GM23338 (cell line): ENCODE measurements at regions not wholly inside any gene's neighbourhood (a gene's known extent, or its start where the extent isn't known, plus 50 kb on each side); places are given as distances from the start of the nearest gene placed in this dataset.
"Not testable (repeated sequence)": the region's sequence is repeated elsewhere in the genome, so short reads cannot be mapped to it uniquely, and the experiment has no call there.

Experiments
- ATAC-seq: fragments of 200-7000 bp; cut with Tn5 transposase; 3 replicates; pipeline ENCODE4 v1.9.1; 2020
- DNase-seq: peaks from one replicate; pipeline ENCODE4 v3.0.0-alpha.2; 2015; ENCODE audit warnings: low spot score
- H2AFZ ChIP-seq: fragments of 200-600 bp; sonication (generic); 2 replicates; pipeline ENCODE4 v1.8.0; 2016; ENCODE audit warnings: antibody characterized with exemption, mild to moderate bottlenecking, moderate library complexity
- H3F3A ChIP-seq: fragments of 200-600 bp; sonication (generic); replicated peaks from 2 replicates; pipeline ENCODE4 v1.8.0; 2017; ENCODE audit warnings: antibody characterized with exemption, mixed run types, low read depth
- H3K27ac ChIP-seq: fragments of 200-600 bp; sonication (generic); 2 replicates; pipeline ENCODE4 v1.6.1; 2016; ENCODE audit warnings: low read depth
- H3K27me3 ChIP-seq: fragments of 200-600 bp; sonication (generic); 2 replicates; pipeline ENCODE4 v1.8.0; 2016; ENCODE audit warnings: mild to moderate bottlenecking, mixed run types, moderate library complexity; ENCODE audit not compliant: insufficient read depth
- H3K36me3 ChIP-seq: fragments of 200-600 bp; sonication (generic); 2 replicates; pipeline ENCODE4 v1.8.0; 2016; ENCODE audit warnings: mild to moderate bottlenecking; ENCODE audit not compliant: insufficient read depth
- H3K4me1 ChIP-seq: fragments of 200-600 bp; sonication (generic); 2 replicates; pipeline ENCODE4 v1.8.0; 2016; ENCODE audit warnings: mild to moderate bottlenecking, moderate library complexity; ENCODE audit not compliant: insufficient read depth
- H3K4me2 ChIP-seq: fragments of 200-600 bp; sonication (generic); 2 replicates; pipeline ENCODE4 v1.7.1; 2017; ENCODE audit warnings: mixed run types
- H3K4me3 ChIP-seq: fragments of 200-600 bp; sonication (generic); 2 replicates; pipeline ENCODE4 v1.6.1; 2016; ENCODE audit warnings: mixed run types
- H3K79me2 ChIP-seq: fragments of 200-600 bp; sonication (generic); replicated peaks from 2 replicates; pipeline ENCODE4 v1.8.0; 2017; ENCODE audit warnings: mild to moderate bottlenecking; ENCODE audit not compliant: insufficient read depth
- H3K9me2 ChIP-seq: fragments of 200-600 bp; sonication (generic); 2 replicates; pipeline ENCODE4 v1.8.0; 2017; ENCODE audit not compliant: insufficient read depth
- H4K20me1 ChIP-seq: fragments of 200-600 bp; sonication (generic); replicated peaks from 2 replicates; pipeline ENCODE4 v1.8.0; 2017; ENCODE audit warnings: mild to moderate bottlenecking; ENCODE audit not compliant: insufficient read depth
- H3K27ac Mint-ChIP-seq: 2 replicates; pipeline ENCODE4 v1.8.0; 2020; ENCODE audit warnings: inconsistent platforms, mild to moderate bottlenecking, moderate library complexity, mixed read lengths
- H3K27me3 Mint-ChIP-seq: 3 replicates; pipeline ENCODE4 v1.8.0; 2022; ENCODE audit warnings: low read depth, mild to moderate bottlenecking, moderate library complexity, mixed read lengths, inconsistent platforms; ENCODE audit not compliant: insufficient read depth, poor library complexity
- H3K36me3 Mint-ChIP-seq: 3 replicates; pipeline ENCODE4 v1.8.0; 2021; ENCODE audit warnings: low read depth, mild to moderate bottlenecking, inconsistent platforms, moderate library complexity, mixed read lengths
- H3K4me1 Mint-ChIP-seq: 3 replicates; pipeline ENCODE4 v1.8.0; 2020; ENCODE audit warnings: mild to moderate bottlenecking, inconsistent platforms, mixed read lengths
- H3K4me3 Mint-ChIP-seq: 3 replicates; pipeline ENCODE4 v1.8.0; 2021; ENCODE audit warnings: moderate library complexity, mild to moderate bottlenecking, inconsistent platforms, mixed read lengths
- H3K9me3 Mint-ChIP-seq: 3 replicates; pipeline ENCODE4 v1.8.0; 2020; ENCODE audit warnings: moderate library complexity, mild to moderate bottlenecking, inconsistent platforms, mixed read lengths
- CREB1 ChIP-seq: fragments of 250-450 bp; sonication (Bioruptor Pico); IDR thresholded peaks from 2 replicates; pipeline ENCODE4 v1.5.0; 2020; ENCODE audit warnings: low read depth, mild to moderate bottlenecking, moderate library complexity
- EZH2 ChIP-seq: fragments of 200-600 bp; sonication (generic); IDR thresholded peaks from one replicate; pipeline ENCODE4 v1.8.0; 2017; ENCODE audit warnings: antibody characterized with exemption, mild to moderate bottlenecking, low read depth; ENCODE audit not compliant: unreplicated experiment
- EZH2phosphoT487 ChIP-seq: fragments of 200-600 bp; sonication (generic); IDR thresholded peaks from one replicate; pipeline ENCODE4 v1.8.1; 2018; ENCODE audit warnings: antibody characterized with exemption; ENCODE audit not compliant: unreplicated experiment
- NANOG ChIP-seq: IDR thresholded peaks from 2 replicates; pipeline ENCODE4 v1.6.1; 2016; ENCODE audit warnings: antibody characterized with exemption, borderline replicate concordance
- REST ChIP-seq: IDR thresholded peaks from one replicate; pipeline ENCODE4 v1.6.1; 2018; ENCODE audit warnings: antibody characterized with exemption; ENCODE audit not compliant: unreplicated experiment
- ZNF114 ChIP-seq: fragments of 250-450 bp; sonication (Bioruptor Pico); IDR thresholded peaks from 2 replicates; pipeline ENCODE4 v1.5.0; 2020; ENCODE audit warnings: mild to moderate bottlenecking, moderate library complexity
- ZNF331 ChIP-seq: fragments of 250-450 bp; sonication (Bioruptor Pico); IDR thresholded peaks from 2 replicates; pipeline ENCODE4 v1.5.0; 2020; ENCODE audit warnings: low read depth, mild to moderate bottlenecking, moderate library complexity
- TF ChIP-seq, protein P1 (sequence below), 2 experiments: fragments of 200-600 bp in 1 of 2; sonication (generic) in 1 of 2; conservative IDR thresholded peaks; 2 replicates each; pipeline versions ENCODE4 v1.5.1 to v1.6.1; 2016 to 2017; ENCODE audit warnings: antibody characterized with exemption in 2 of 2, low read depth in 2 of 2, mild to moderate bottlenecking in 2 of 2, moderate library complexity in 1 of 2

DNA sequence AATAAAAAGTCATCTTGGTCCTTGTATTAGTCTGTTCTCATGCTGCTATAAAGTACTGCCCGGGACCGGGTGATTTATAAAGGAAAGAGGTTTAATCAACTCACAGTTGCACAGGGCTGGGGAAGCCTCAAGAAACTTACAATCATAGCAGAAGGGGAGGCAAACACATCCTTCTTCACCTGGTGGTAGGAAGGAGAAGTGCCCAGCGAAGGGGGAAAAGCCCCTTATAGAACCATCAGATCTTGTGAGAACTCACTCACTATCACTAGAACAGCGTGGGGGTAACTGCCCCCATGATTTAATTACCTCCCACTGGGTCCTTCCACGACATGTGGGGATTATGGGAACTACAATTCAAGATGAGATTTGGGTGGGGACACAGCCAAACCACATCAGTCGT, 215.0 kb downstream of the CDRT15L2 start:
- not testable (repeated sequence) for H3K27me3 Mint-ChIP-seq, H3K9me2 ChIP-seq, H3K4me1 ChIP-seq, H3F3A ChIP-seq, H2AFZ ChIP-seq, H3K27ac ChIP-seq, H3K4me3 Mint-ChIP-seq, H3K27ac Mint-ChIP-seq, H3K79me2 ChIP-seq, H3K36me3 Mint-ChIP-seq, H3K4me1 Mint-ChIP-seq, H3K4me3 ChIP-seq, H3K36me3 ChIP-seq, ATAC-seq, H3K9me3 Mint-ChIP-seq, H3K4me2 ChIP-seq, H4K20me1 ChIP-seq, H3K27me3 ChIP-seq
- TF ChIP-seq, protein P1, sequence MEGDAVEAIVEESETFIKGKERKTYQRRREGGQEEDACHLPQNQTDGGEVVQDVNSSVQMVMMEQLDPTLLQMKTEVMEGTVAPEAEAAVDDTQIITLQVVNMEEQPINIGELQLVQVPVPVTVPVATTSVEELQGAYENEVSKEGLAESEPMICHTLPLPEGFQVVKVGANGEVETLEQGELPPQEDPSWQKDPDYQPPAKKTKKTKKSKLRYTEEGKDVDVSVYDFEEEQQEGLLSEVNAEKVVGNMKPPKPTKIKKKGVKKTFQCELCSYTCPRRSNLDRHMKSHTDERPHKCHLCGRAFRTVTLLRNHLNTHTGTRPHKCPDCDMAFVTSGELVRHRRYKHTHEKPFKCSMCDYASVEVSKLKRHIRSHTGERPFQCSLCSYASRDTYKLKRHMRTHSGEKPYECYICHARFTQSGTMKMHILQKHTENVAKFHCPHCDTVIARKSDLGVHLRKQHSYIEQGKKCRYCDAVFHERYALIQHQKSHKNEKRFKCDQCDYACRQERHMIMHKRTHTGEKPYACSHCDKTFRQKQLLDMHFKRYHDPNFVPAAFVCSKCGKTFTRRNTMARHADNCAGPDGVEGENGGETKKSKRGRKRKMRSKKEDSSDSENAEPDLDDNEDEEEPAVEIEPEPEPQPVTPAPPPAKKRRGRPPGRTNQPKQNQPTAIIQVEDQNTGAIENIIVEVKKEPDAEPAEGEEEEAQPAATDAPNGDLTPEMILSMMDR (conservative IDR thresholded peaks at IDR 0.05; ENCODE audit: low read depth in 2 of 2): peak; percentile 45 to 55
- DNase-seq: peak; percentile 63

GRCh38 chr17:20797292-20797691, 217.8 kb downstream of the CDRT15L2 start:
- Histone ChIP-seq H3F3A (no peaks in the 10 kb centered on the region), H3K9me2 (no peaks in the 10 kb centered on the region), H3K27me3 (no peaks in the 10 kb centered on the region), H3K79me2 (no peaks in the 10 kb centered on the region), H3K4me2 (no peak overlapping the region), H3K27ac (no peak overlapping the region), H2AFZ (no peak overlapping the region), H3K36me3 (no peaks in the 10 kb centered on the region), H3K4me3 (no peak overlapping the region), H4K20me1 (no peaks in the 10 kb centered on the region), H3K4me1 (no peaks in the 10 kb centered on the region)
- no peaks in the 10 kb centered on the region for H3K9me3 Mint-ChIP-seq
- H3K27ac Mint-ChIP-seq: no peak overlapping the region
- no peaks in the 10 kb centered on the region for H3K36me3 Mint-ChIP-seq
- no peaks in the 10 kb centered on the region for H3K4me1 Mint-ChIP-seq
- ATAC-seq (no peak), DNase-seq (no peak)
- no peak overlapping the region for H3K4me3 Mint-ChIP-seq
- no peaks in the 10 kb centered on the region for H3K27me3 Mint-ChIP-seq
- TF ChIP-seq ZNF331 (no peak), CREB1 (CRISPR knock-in tag) (no peak), ZNF114 (CRISPR knock-in tag) (no peak), REST (no peak), EZH2phosphoT487 (no peak), EZH2 (no peak), NANOG (no peak)
- TF ChIP-seq, protein P1 (conservative IDR thresholded peaks at IDR 0.05; ENCODE audit: low read depth in 2 of 2): no peak
